CD4-positive, alpha-beta memory T cell (primary cell): ENCODE measurements at regions not wholly inside any gene's neighbourhood (a gene's known extent, or its start where the extent isn't known, plus 50 kb on each side); places are given as distances from the start of the nearest gene placed in this dataset.

Experiments used
- CTCF ChIA-PET: fragments of 350-600 bp; sonication (Branson Sonifier 250); formaldehyde crosslinking; loops from one replicate; lab custom pipeline; 2021; ENCODE audit warnings: inconsistent platforms; ENCODE audit not compliant: partially characterized antibody; lab: Charles Lee
- POLR2A ChIA-PET: fragments of 350-600 bp; sonication (Branson Sonifier 250); formaldehyde crosslinking; loops from one replicate; lab custom pipeline; 2021; ENCODE audit not compliant: partially characterized antibody; lab: Charles Lee
- DNase-seq, 5 donors: peaks; one replicate each; pipeline versions ENCODE4 v3.0.0 to v3.0.0-alpha.2; 2020 to 2022; ENCODE audit warnings: mixed read lengths in 1 of 5
- H3K27ac ChIP-seq: one replicate; pipeline ENCODE4 v1.7.0; 2013; ENCODE audit warnings: low read depth, low read length
- H3K27me3 ChIP-seq: 2 replicates; pipeline ENCODE4 v1.7.0; 2013; ENCODE audit warnings: mild to moderate bottlenecking, low read length, moderate library complexity; ENCODE audit not compliant: insufficient read depth
- H3K36me3 ChIP-seq: 2 replicates; pipeline ENCODE4 v1.7.0; 2013; ENCODE audit warnings: mild to moderate bottlenecking, low read length, moderate library complexity; ENCODE audit not compliant: insufficient read depth
- H3K4me1 ChIP-seq: 2 replicates; pipeline ENCODE4 v1.7.0; 2013; ENCODE audit warnings: mild to moderate bottlenecking, low read length, moderate library complexity; ENCODE audit not compliant: insufficient read depth
- H3K4me3 ChIP-seq, 2 donors: one replicate each; pipeline ENCODE4 v1.7.0; 2013; ENCODE audit warnings: low read length in 2 of 2, mild to moderate bottlenecking in 1 of 2
- H3K9me3 ChIP-seq, 2 donors: one replicate each; pipeline ENCODE4 v1.7.0; 2013; ENCODE audit warnings: low read length in 2 of 2, control low read depth in 1 of 2; ENCODE audit not compliant: control insufficient read depth in 1 of 2
- H3K27ac Mint-ChIP-seq, 7 donors: one replicate each; pipeline ENCODE4 v1.8.0; 2020 to 2021; ENCODE audit warnings: mixed read lengths in 7 of 7, mild to moderate bottlenecking in 6 of 7, inconsistent platforms in 3 of 7, moderate library complexity in 3 of 7
- H3K27me3 Mint-ChIP-seq, 2 donors: one replicate each; pipeline ENCODE4 v1.8.0; 2020 to 2021; ENCODE audit warnings: mixed read lengths in 2 of 2
- H3K36me3 Mint-ChIP-seq, 2 donors: one replicate each; pipeline ENCODE4 v1.8.0; 2020 to 2021; ENCODE audit warnings: mixed read lengths in 2 of 2, inconsistent platforms in 1 of 2, mild to moderate bottlenecking in 1 of 2
- H3K4me1 Mint-ChIP-seq, 4 donors: one replicate each; pipeline ENCODE4 v1.8.0; 2020 to 2021; ENCODE audit warnings: mixed read lengths in 4 of 4, mild to moderate bottlenecking in 1 of 4
- H3K4me3 Mint-ChIP-seq, 8 donors: one replicate each; pipeline ENCODE4 v1.8.0; 2020 to 2021; ENCODE audit warnings: mixed read lengths in 8 of 8, mild to moderate bottlenecking in 7 of 8, moderate library complexity in 6 of 8, inconsistent platforms in 3 of 8
- H3K9me3 Mint-ChIP-seq, 8 donors: one replicate each; pipeline ENCODE4 v1.8.0; 2020 to 2021; ENCODE audit warnings: mixed read lengths in 8 of 8, mild to moderate bottlenecking in 5 of 8, inconsistent platforms in 3 of 8, moderate library complexity in 1 of 8
- intact Hi-C: fragments of 100-400 bp; cut with micrococcal nuclease; formaldehyde crosslinking; loops from one replicate; pipeline ENCODE4 v1.15.1; 2023

DNA sequence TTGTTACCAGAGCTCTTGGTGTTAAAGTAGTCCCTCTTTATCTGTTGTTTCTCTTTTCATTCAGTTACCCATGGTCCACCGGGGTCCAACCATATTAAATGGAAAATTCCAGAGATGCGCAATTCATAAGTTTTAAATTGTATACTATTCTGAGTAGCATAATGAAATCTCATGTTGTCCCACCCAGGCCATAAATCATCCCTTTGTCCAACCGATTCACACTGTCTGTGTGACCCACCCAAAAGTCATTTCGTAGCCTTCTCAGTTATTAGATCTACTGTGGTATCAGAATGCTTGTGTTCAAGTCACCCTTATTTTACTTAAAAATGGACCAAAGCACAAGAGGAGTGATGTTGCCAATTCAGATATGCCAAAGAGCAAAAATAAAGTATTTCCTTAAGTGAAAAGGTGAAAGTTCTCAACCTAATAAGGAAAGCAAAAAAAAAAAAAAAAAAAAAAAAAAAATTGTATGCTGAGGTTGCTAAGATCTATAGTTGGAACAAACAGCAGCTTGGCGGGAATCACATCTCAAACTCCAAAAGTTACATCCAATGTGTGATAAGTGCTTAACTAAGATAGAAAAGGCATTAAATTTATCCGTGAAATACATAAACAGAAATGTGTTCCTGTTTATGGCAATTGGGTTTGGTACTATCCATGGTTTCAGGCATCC lies 106.8 kb upstream of the GPBP1 start:
- H3K4me3 Mint-ChIP-seq, result no peak overlapping the region

GRCh38 chr5:57067597-57067924 lies 106.3 kb upstream of the GPBP1 start:
- POLR2A ChIA-PET, result no interaction called here
- CTCF ChIA-PET, result no interaction called here
- Mint-ChIP-seq H3K4me3 (no peak overlapping the region), H3K9me3 (peaks cover 8 to 28% (median 14%) of the 10 kb centered on the region in 8 donors), H3K4me1 (no peaks in the 10 kb centered on the region), H3K27me3 (peaks cover 4 to 11% of the 10 kb centered on the region in 2 donors), H3K27ac (no peak overlapping the region), H3K36me3 (peaks cover 0 to 2% of the 10 kb centered on the region in 2 donors)
- no peak for DNase-seq
- no peaks in the 10 kb centered on the region for H3K27me3 ChIP-seq
- H3K9me3 ChIP-seq, result no peaks in the 10 kb centered on the region
- intact Hi-C loops, result no loop called here
- no peak overlapping the region for H3K4me3 ChIP-seq
- H3K4me1 ChIP-seq, result no peaks in the 10 kb centered on the region
- H3K27ac ChIP-seq, result no peak overlapping the region
- no peaks in the 10 kb centered on the region for H3K36me3 ChIP-seq

More for the DNA sequence above, 106.8 kb upstream of the GPBP1 start:
- Histone ChIP-seq H3K9me3 (no peaks in the 10 kb centered on the region), H3K4me1 (no peaks in the 10 kb centered on the region), H3K27ac (no peak overlapping the region), H3K4me3 (no peak overlapping the region), H3K27me3 (no peaks in the 10 kb centered on the region), H3K36me3 (no peaks in the 10 kb centered on the region)
- Mint-ChIP-seq H3K9me3 (peaks cover 8 to 28% (median 14%) of the 10 kb centered on the region in 8 donors), H3K27me3 (peaks cover 3 to 9% of the 10 kb centered on the region in 2 donors), H3K4me1 (no peaks in the 10 kb centered on the region), H3K27ac (no peak overlapping the region), H3K36me3 (peaks cover 0 to 2% of the 10 kb centered on the region in 2 donors)
- ChIA-PET POLR2A (no interaction called here), CTCF (no interaction called here)
- intact Hi-C loops, result no loop called here
- no peak for DNase-seq

- H3K36me3 ChIP-seq, result no peaks in the 10 kb centered on the region
- H3K4me1 Mint-ChIP-seq, result no peaks in the 10 kb centered on the region
- CTCF ChIA-PET, result no interaction called here
Observed at GRCh38 chr5:57069115-57069835, 104.6 kb upstream of the GPBP1 start.

GRCh38 chr5:57072218-57072892 lies 101.5 kb upstream of the GPBP1 start:
- ChIA-PET CTCF (interaction anchor here (1.1 kb wide), 1 partner anchor 10 kb away, joined by 4 read pairs; no protein-coding TSS in a partner anchor), POLR2A (no interaction called here)
- Histone ChIP-seq H3K4me3 (no peak overlapping the region), H3K36me3 (no peaks in the 10 kb centered on the region), H3K4me1 (no peaks in the 10 kb centered on the region), H3K27ac (no peak overlapping the region), H3K27me3 (no peaks in the 10 kb centered on the region), H3K9me3 (no peaks in the 10 kb centered on the region)
- no peak overlapping the region for H3K4me3 Mint-ChIP-seq
- intact Hi-C loops, result no loop called here
- peaks cover 0 to 2% of the 10 kb centered on the region in 2 donors for H3K36me3 Mint-ChIP-seq
- no peak for DNase-seq
- peak overlapping the region in 1 of 7 donors; percentile 74 for H3K27ac Mint-ChIP-seq
- H3K4me1 Mint-ChIP-seq, result no peaks in the 10 kb centered on the region
- H3K27me3 Mint-ChIP-seq, result peaks cover 6 to 8% of the 10 kb centered on the region in 2 donors
- H3K9me3 Mint-ChIP-seq, result peaks cover 0 to 25% (median 11%) of the 10 kb centered on the region in 8 donors

More at GRCh38 chr5:57069115-57069835, 104.6 kb upstream of the GPBP1 start:
- H3K4me1 ChIP-seq, result no peaks in the 10 kb centered on the region
- Mint-ChIP-seq H3K36me3 (peaks cover 0 to 2% of the 10 kb centered on the region in 2 donors), H3K27me3 (peaks cover 9 to 12% of the 10 kb centered on the region in 2 donors), H3K9me3 (peaks cover 8 to 28% (median 14%) of the 10 kb centered on the region in 8 donors), H3K4me3 (no peak overlapping the region), H3K27ac (no peak overlapping the region)
- DNase-seq, result no peak
- H3K27ac ChIP-seq, result no peak overlapping the region
- no peaks in the 10 kb centered on the region for H3K9me3 ChIP-seq
- POLR2A ChIA-PET, result no interaction called here
- no peak overlapping the region for H3K4me3 ChIP-seq
- intact Hi-C loops, result no loop called here
- H3K27me3 ChIP-seq, result no peaks in the 10 kb centered on the region

GRCh38 chr5:57082441-57083067 lies 91.3 kb upstream of the GPBP1 start:
- no peaks in the 10 kb centered on the region for H3K27me3 ChIP-seq
- CTCF ChIA-PET, result interaction anchor here (1.4 kb wide), 1 partner anchor 812 kb away, joined by 3 read pairs; no protein-coding TSS in a partner anchor
- peaks cover 2 to 8% of the 10 kb centered on the region in 2 donors for H3K27me3 Mint-ChIP-seq
- H3K27ac Mint-ChIP-seq, result no peak overlapping the region
- no peak overlapping the region for H3K4me3 Mint-ChIP-seq
- no peaks in the 10 kb centered on the region for H3K9me3 Mint-ChIP-seq
- H3K4me3 ChIP-seq, result no peak overlapping the region
- DNase-seq, result no peak
- H3K4me1 Mint-ChIP-seq, result peaks cover 0 to 2% (median 0%) of the 10 kb centered on the region in 4 donors
- intact Hi-C loops, result no loop called here
- no peaks in the 10 kb centered on the region for H3K36me3 Mint-ChIP-seq
- POLR2A ChIA-PET, result no interaction called here
- H3K27ac ChIP-seq, result no peak overlapping the region
- H3K36me3 ChIP-seq, result no peaks in the 10 kb centered on the region
- H3K4me1 ChIP-seq, result no peaks in the 10 kb centered on the region
- H3K9me3 ChIP-seq, result no peaks in the 10 kb centered on the region

DNA sequence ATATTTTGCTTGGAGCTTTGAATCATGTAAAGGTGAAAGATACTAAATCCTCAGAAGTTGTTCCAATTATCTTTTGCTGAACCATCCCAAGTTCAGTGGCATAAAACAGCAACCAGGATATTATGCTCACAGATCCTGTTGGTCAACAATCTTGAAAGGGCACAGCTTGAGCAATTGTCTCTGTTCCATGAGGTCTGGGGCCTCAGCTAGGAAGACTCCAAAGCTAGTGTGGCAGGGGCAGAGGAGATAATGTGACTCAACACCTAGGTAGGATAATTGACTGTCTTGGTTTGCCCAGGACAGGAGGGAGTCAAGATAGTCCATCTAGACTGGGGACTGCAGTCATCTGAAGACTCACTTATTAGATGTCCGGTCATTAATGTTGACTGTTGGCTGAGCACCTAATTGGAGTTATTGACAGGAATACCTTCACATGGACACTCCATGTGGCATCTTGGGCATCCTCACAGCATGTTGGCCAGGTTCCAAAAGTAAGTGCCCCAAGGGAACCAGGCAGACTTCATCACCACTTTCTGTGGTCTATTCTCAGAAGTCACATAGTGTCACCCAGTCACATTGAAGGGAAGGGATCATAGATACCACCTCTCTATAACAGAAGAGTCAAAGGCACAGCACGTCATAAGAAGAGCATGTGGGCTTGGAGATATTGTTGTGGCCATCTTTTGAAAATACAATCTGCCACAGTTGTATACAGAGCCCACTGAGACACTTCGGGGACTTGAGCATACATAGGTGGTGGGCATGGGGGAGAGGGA lies 88.4 kb upstream of the GPBP1 start:
- ChIA-PET CTCF (interaction anchor here (0.7 kb wide), 1 partner anchor 56 kb away, joined by 3 read pairs; no protein-coding TSS in a partner anchor), POLR2A (no interaction called here)
- no peaks in the 10 kb centered on the region for H3K9me3 ChIP-seq
- intact Hi-C loops, result no loop called here
- H3K36me3 ChIP-seq, result no peaks in the 10 kb centered on the region
- no peaks in the 10 kb centered on the region for H3K9me3 Mint-ChIP-seq
- H3K4me3 ChIP-seq, result no peak overlapping the region
- DNase-seq, result no peak
- H3K27me3 ChIP-seq, result no peaks in the 10 kb centered on the region
- H3K27ac ChIP-seq, result no peak overlapping the region
- H3K27ac Mint-ChIP-seq, result peak overlapping the region in 2 of 7 donors; percentile 12 to 15
- no peak overlapping the region for H3K4me3 Mint-ChIP-seq
- H3K36me3 Mint-ChIP-seq, result no peaks in the 10 kb centered on the region
- no peaks in the 10 kb centered on the region for H3K4me1 Mint-ChIP-seq
- H3K27me3 Mint-ChIP-seq, result peaks cover 2 to 8% of the 10 kb centered on the region in 2 donors
- no peaks in the 10 kb centered on the region for H3K4me1 ChIP-seq
